Sciatic nerve (tissue), 2 donors: ENCODE measurements at regions not wholly inside any gene's neighbourhood (a gene's known extent, or its start where the extent isn't known, plus 50 kb on each side); places are given as distances from the start of the nearest gene placed in this dataset.

Source experiments
- ATAC-seq: fragments of 200-7000 bp; cut with Tn5 transposase; one replicate; pipeline ENCODE4 v1.9.1; 2020; ENCODE audit warnings: mild to moderate bottlenecking, moderate library complexity
- DNase-seq: peaks from one replicate; pipeline ENCODE4 v3.0.0-alpha.2; 2020; ENCODE audit warnings: low spot score
- intact Hi-C: fragments of 100-400 bp; cut with DNase I; formaldehyde crosslinking; loops from one replicate; pipeline ENCODE4 v1.14.2; 2022
- donor health status: DM: no; HTN: no; CAD: no.
- donor health status: DM: no; HTN: no; CAD: no.

GRCh38 chr12:60836651-60837050 is 1240.8 kb downstream of the SLC16A7 start:
- intact Hi-C loops: no loop called here
- DNase-seq: no peak
- no peak for ATAC-seq

GRCh38 chr12:60842181-60842580 is 1246.4 kb downstream of the SLC16A7 start:
- intact Hi-C loops: no loop called here
- DNase-seq (no peak), ATAC-seq (no peak)

GRCh38 chr12:60844101-60844500 is 1248.3 kb downstream of the SLC16A7 start:
- intact Hi-C loops: no loop called here
- ATAC-seq (no peak), DNase-seq (no peak)

GRCh38 chr12:60844875-60845274 is 1249.0 kb downstream of the SLC16A7 start:
- no peak for DNase-seq
- intact Hi-C loops: no loop called here
- ATAC-seq: no peak

- ATAC-seq (no peak), DNase-seq (no peak)
- intact Hi-C loops: no loop called here
Measured at GRCh38 chr12:60845696-60846095, 1249.9 kb downstream of the SLC16A7 start.

GRCh38 chr12:60847281-60847680 is 1251.5 kb downstream of the SLC16A7 start:
- intact Hi-C loops: no loop called here
- DNase-seq: no peak
- no peak for ATAC-seq

- intact Hi-C loops: no loop called here
- ATAC-seq (no peak), DNase-seq (no peak)
Measured at GRCh38 chr12:60849723-60850122, 1253.9 kb downstream of the SLC16A7 start.

GRCh38 chr12:60853407-60853806 is 1257.6 kb downstream of the SLC16A7 start:
- ATAC-seq (no peak), DNase-seq (no peak)
- intact Hi-C loops: no loop called here

GRCh38 chr12:60863421-60863820 is 1267.6 kb downstream of the SLC16A7 start:
- no peak for DNase-seq
- intact Hi-C loops: no loop called here
- no peak for ATAC-seq

GRCh38 chr12:60872219-60872618 is 1276.4 kb downstream of the SLC16A7 start:
- DNase-seq (no peak), ATAC-seq (peak; percentile 30)
- intact Hi-C loops: no loop called here

GRCh38 chr12:60872850-60873713 is 1277.3 kb downstream of the SLC16A7 start:
- DNase-seq: peak; percentile 38
- no peak for ATAC-seq
- intact Hi-C loops: no loop called here

- ATAC-seq: no peak
- no peak for DNase-seq
- intact Hi-C loops: no loop called here
Measured at GRCh38 chr12:60874091-60874490, 1278.3 kb downstream of the SLC16A7 start.

- DNase-seq (no peak), ATAC-seq (no peak)
- intact Hi-C loops: no loop called here
Measured at GRCh38 chr12:60920841-60921495, 1325.1 kb downstream of the SLC16A7 start.

- ATAC-seq (no peak), DNase-seq (no peak)
- intact Hi-C loops: no loop called here
Measured at GRCh38 chr12:60921541-60921940, 1325.7 kb downstream of the SLC16A7 start.

- no peak for DNase-seq
- no peak for ATAC-seq
- intact Hi-C loops: no loop called here
Measured at GRCh38 chr12:60926256-60926655, 1330.4 kb downstream of the SLC16A7 start.

- ATAC-seq (no peak), DNase-seq (no peak)
- intact Hi-C loops: no loop called here
Measured at GRCh38 chr12:60930151-60930550, 1330.1 kb upstream of the USP15 start.

- no peak for DNase-seq
- intact Hi-C loops: no loop called here
- ATAC-seq: peak; percentile 15
Measured at GRCh38 chr12:60935981-60936761, 1324.0 kb upstream of the USP15 start.

GRCh38 chr12:60947533-60947932 is 1312.7 kb upstream of the USP15 start:
- intact Hi-C loops: no loop called here
- DNase-seq (no peak), ATAC-seq (no peak)

GRCh38 chr12:60967128-60967527 is 1293.1 kb upstream of the USP15 start:
- DNase-seq (no peak), ATAC-seq (no peak)
- intact Hi-C loops: loop anchor here (5.0 kb wide), 1 partner anchor 1060 kb away; no protein-coding TSS in a partner anchor

- intact Hi-C loops: no loop called here
- ATAC-seq: no peak
- no peak for DNase-seq
Measured at GRCh38 chr12:60977966-60978365, 1282.2 kb upstream of the USP15 start.
